HG03520 (cell line): ENCODE measurements at regions not wholly inside any gene's neighbourhood (a gene's known extent, or its start where the extent isn't known, plus 50 kb on each side); places are given as distances from the start of the nearest gene placed in this dataset.

ENCODE experiments used
- ATAC-seq: cut with Tn5 transposase; IDR thresholded peaks from one replicate; pipeline ENCODE4 v1.9.1; 2021; ENCODE audit warnings: mild to moderate bottlenecking, moderate library complexity; ENCODE audit not compliant: unreplicated experiment

DNA sequence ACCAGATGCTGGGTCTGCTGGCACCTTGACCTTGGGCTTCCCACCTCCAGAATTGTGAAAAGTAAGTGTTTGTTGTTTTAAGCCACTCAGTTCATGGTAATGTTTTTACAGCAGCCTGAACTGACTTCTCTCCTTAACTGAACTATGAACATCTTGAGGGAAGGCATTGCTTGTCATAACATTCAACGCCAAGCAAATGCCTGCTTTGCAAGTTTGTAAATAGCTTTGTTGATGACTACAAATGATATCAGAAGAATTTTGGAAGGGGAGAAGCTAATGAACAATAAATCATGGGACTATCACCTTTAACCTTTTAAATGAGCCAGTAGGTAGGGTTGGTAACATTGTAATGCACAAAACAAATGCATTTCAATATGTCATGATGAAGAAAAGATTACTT is 402.4 kb upstream of the ADARB2 start:
- no peak for ATAC-seq

DNA sequence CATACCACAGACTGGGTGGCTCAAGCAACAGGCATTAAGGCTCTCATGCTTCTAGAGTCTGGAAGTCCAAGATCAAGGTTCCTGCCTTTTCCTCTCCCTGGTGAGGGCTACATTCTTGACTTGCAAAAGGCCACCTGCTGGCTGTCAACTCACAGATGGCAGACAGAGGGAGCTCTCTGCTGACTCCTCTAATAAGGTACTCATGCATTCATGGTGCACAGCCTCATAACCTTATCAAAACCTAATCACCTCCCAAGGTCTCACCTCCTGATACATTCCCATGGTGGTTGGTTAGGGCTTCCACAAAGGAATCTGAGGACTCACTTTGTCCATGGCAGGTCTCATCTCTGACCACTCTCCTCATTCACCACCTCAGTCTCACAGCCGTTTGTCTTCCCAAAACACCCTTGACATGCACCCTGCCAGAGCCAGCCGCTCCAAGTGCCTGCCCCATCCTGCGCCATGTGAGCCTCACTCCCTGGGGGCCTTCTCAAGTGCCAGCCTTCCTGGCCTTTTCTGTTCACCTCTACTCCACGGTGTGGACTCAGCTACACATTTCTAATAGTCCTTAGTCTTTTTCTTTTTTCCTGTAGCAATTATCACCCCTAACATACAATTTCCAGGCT is 400.3 kb upstream of the ADARB2 start:
- peak; percentile 65 for ATAC-seq

DNA sequence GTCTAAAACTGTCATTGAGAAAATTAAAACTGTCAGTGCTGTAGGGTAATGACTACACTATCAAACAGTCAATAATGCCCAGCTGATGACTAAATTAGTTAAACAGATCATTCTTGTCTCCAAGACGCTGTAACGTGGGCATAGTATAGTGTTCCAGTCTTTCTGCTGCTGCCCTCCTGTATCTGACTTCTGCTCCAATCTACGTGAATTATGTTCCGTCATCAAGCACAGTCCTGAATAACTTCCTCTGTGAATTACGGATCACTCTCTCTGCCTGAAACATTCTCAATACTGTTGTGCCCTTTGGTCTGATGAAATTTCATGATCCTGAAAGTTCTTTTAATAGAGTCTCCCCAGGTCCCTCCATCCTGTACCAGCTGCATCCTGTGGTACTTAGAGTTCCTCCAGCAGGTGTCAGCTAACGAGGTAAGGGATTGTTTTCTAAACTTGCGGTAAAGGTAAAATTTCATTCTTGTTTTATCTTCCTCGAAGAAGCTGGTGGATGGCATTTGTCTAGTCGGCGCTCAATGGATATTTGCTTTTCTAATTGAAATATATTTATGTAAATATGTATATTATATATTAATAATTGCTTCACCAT is 393.5 kb upstream of the ADARB2 start:
- ATAC-seq = no peak

DNA sequence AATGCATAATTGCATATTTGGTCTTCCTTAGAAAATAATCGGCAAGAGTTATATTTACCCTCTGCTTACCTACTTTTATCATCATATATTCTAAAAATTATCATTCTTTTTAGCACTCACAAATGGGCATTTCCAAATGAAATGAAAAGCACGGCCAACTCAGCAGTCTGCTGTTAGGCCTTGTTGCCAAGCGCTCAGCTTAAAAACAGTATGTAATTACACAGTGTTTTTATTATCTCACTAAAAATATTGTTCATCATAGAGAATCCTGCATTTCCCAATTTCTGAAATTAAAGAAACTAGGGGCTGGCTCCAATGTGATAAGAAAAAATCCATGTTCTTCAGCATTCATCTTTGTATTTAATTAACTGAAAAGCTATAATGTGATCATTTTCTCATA is 391.7 kb upstream of the ADARB2 start:
- ATAC-seq = no peak

DNA sequence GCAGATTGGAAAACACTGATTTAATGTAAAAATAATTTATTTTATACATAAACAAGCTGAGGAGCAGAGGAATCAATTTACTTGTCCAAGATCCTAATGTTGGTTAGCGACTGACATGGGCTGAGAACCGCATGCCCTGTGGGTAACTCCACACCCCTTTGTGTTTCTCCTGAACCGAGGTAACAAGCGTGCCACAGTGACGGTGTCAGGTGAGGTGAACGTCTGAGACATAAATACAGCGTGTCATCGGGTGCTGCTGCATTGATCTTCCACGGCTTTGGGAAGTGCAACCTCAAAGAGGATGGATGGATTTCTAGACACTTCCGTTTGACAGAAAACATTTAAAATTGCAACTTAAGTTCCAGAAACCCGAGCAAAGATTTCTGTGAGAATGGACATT is 386.8 kb upstream of the ADARB2 start:
- no peak for ATAC-seq

DNA sequence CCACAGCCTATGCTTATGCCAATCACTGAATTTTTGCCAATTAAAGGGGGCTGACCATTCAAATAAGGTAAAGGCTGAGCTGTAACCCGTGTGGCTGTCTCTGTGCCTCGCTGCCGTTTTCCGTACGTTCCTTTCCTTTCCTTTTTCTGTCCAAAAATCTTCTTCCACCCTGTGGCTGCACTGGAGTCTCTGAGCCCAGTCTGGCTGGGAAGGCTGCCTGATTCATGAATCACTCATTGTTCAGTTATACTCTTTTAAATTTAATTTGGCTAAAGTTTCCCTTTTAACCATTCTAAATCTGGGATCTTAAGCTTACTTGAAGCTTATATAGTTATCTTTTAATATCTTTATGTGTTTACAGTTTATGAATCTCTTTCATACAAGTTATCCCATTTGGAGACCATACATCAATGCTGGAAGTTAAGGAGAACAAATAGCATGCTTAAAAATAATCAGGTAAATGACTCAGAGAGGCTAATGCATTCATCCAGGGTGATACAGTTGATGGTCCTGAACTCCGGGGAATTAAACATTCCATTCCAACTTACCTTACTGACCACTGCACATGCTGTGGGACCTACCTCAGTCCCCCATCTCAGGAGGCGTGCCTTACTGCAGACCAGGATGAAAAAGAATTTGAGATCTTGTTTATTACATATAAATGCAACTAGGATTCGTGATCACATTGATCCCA is 385.3 kb upstream of the ADARB2 start:
- no peak for ATAC-seq

DNA sequence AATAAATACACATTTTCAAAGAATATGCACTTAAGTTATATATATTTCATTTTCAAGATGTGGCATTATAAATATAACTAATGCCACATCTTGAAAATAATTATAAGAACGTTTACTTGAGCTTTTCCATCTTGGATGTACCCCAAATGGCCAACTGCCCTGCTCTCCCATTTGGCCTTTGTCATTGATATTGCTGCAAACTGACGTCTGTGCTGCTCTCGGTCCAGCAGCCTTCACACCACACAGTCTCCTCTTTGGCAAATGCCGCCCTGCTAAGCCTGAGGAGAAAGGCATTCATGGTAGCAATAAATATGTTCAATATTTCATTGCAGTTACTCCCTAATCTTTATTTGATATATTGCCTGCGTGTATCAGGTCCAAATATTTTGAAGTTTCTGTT is 384.6 kb upstream of the ADARB2 start:
- no peak for ATAC-seq

DNA sequence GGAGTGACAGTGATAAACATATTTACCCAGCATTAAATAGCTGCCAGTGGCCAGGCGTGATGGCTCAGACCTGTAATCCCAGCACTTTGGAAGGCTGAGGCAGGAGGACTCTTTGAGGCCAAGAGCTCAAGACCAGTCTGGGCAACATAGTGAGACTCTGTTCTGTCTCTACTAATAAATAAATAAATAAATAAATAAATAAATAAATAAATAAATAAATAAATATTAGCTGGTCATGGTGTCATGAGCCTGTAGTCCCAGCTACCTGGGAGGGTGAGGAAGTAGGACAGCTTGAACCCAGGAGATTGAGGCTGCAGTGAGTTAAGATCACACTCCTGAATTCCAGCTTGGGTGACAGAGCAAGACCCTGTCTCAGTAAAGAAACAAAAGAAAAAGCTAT is 384.0 kb upstream of the ADARB2 start:
- no peak for ATAC-seq

DNA sequence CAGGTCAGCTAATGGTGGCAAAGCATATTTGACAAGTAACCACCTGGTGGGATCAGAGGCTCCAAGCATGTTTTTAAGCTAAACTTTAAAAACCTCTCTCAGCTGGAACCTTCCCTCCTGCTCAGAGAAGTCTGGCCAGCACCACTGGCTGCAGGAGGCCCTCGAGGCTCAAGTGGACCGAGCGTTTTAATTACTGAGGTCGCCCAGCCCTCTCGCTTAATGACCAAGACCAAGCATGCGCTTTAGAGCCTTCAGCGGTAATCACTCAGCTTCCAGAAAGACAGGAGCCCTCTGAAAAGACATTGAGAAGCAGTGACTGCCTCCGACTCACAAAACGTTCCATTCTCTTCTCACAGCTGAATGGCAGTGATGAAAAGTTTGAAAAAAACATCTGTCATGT is 383.4 kb upstream of the ADARB2 start:
- ATAC-seq = no peak

DNA sequence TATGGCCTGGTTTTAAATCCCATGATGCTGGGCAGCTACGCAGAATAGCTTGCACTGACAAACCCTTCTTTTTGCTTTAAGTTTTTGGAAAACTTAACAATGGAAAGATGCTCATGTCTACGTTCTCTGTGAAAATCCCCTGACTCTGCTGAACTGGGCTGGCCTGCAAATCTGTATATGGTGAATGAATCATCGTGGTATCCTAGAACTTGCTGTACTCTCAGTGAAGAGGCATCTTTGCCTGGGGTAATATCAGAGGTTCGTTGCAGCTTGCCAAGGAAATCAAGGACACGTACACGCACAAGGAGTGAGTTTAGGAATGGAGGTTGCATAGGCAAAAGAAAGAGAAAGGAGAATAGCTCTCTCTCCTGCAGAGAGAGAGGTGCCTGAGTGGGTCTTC is 382.0 kb upstream of the ADARB2 start:
- no peak for ATAC-seq

DNA sequence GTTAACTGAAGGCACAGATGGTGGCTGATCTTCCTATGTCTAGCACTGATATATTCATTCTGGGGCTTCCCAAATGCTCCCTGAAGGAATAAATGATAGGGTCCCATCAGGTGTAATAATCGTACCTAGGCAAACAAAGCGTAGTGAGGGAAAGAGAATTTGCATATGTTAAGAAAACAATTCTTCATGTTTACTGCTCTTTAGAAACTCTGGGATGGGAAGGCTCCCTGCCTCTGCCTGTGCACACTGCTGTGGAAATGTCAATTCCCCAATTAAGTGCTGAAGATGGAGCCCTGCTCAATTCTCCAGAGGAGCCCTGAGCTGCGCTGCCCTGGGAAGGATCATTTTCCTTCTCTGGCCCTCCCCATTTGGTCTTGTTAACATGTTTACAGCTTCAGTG is 380.9 kb upstream of the ADARB2 start:
- ATAC-seq = no peak

DNA sequence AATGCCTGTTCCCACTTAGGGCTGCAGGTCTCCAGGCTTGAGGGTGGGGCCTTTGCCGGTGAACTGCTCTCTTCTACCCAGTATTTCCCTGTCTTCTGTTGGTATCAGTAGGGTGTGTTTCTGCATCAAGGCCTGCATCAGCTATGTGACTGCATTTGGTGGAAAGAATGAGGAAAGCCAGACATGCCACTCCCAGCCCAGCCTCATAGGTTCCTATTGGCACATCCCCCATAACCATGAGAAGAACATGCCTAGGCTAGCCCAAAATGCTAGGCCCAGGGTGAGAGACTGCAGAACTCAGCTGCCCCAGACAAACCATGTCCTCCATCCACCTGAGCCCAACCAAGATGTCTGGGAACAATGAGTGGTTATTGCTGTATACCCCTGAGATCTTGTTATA is 380.3 kb upstream of the ADARB2 start:
- ATAC-seq = no peak

DNA sequence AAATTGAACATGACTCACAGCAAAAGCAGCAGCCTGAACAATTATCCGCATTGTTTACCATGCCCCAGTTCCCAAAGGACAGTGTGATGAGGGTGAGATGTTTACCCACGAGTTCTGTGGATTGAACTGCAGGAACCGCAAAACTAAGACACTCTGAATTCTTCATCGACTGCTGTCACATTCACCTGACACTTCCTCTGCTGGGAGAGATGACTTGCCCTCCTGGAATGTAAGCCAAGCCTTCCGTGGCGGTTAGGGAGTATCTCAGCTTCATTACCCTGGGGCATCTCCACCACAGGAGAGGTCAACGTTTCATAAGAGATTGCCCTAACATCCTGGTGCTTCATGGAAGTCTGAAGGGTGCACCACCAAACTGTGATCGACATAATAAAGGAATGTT is 374.6 kb upstream of the ADARB2 start:
- ATAC-seq = no peak

DNA sequence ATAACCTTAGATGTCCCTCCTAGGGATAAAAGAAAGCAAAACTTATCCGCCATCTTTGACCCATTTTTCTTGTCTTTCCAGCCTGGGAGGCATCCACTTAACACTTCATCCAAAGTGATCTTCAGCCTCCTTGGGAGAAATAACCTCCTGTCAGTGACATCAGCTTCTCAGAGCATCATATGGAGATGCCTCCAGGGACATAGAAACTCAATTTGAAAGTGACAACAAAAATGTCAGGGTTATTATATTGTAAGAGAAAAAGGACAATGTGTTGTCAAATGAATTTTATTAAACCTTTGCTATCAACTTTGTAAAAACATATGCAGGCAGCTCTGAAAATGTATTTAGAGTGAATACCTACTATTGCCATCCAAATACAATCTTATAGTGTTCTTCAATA is 371.2 kb upstream of the ADARB2 start:
- no peak for ATAC-seq

DNA sequence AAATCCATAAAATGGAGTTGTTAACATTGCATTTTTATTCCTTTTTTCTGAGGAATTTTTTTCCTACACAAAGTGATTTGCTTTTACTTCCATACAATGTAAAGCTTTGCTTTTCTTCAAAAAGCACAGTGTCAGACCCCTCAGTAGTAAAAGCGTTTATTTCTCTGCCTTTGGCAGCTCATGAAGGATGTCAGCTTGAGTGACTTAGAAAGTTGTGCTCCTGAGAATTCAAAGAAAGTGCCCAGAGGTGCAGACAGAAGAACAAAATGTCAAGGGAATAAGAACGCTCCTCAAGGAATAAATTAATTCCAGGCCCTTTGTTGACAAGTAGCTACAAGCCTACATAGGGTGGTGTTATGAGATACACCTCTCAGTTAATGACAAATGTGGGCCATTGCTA is 369.3 kb upstream of the ADARB2 start:
- no peak for ATAC-seq

DNA sequence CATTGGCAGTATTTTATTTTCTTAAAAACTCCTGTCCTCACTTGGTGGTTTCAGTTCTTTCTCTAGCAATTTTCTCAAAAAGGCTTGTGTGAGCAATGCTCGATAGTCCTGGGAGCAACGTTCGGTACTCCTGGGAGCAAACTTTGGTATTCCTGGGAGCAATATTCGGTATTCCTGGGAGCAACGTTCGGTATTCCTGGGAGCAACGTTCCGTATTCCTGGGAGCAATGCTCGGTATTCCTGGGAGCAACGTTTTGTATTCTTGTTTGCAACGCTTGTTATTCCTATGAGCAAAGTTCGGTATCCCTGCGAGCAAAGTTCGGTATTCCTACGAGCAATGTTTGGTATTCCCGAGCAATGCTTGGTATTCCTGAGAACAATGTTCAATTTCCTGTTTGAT is 362.0 kb upstream of the ADARB2 start:
- no peak for ATAC-seq

DNA sequence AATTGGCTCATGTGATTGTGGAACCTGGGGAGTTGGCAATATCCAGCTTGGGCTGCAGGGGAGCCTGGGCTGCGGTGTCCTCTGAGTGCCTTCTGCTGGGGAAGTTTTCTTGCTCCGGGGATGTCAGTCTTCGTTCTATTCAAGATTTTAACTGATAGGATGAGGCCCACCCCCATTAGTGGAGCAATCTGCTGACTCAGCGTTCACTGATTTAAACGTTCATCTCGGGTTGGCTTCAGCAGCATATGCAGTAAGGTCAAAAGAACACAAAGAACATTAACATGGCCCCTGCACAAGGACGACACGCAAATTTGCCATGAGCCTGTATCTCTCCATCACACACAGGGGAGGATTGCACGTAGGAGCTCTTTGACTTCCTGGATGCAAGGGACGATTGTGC is 360.6 kb upstream of the ADARB2 start:
- ATAC-seq = no peak

DNA sequence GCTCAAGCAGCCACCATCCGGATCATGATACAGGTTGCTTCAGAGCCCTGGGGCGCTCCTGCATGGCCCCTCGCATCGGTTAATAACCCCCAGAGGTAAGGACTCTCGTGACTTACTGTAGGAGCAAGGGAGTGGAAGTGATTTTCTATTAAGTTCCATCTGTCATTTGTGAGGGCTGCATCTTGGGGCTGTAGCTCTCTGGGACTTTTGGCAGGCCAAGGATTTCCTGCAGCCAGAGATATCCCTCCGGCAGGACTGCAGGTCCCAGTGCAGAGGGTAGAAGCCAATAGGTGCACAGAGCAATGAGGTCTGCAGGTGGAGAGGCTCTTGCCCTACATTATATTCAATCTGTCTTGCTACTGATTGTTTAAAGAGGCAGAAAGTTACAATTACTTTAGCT is 356.8 kb upstream of the ADARB2 start:
- ATAC-seq = no peak

DNA sequence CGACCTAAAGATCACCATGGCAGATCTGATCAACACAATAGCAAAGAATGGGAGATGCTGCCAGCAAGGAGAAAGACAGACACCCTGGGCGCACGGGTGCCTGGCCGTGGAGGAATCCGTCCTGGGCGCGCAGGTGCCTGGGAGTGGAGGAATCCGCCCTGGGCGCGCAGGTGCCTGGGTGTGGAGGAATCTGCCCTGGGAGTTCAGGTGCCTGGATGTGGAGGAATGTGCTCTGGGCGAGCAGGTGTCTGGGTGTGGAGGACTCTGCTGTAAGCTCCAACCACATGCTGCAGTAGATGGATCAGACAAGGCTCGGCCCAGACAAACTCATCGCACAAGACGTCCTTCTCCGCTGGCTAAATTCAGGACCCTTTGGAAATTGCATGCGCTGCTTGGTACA is 346.3 kb upstream of the ADARB2 start:
- no peak for ATAC-seq

DNA sequence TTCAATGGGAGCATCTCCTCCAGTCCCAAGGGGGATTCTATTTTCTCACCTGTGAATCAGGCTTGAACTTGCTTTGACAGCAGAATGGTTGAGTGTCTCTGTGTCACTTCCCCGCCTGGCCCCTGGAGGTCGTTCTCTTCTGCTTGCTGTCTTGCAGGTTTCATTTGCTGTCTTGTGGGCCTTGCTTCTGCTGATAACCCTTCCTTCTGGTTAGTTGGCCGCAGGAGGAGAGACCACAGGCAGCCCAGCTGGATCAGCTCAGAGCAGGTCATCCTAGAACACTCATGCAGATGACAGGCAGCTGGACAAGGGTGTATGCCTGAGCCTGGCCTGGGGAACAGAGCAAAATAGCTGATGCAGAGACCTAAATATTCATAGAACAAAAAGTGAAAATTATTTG is 344.2 kb upstream of the ADARB2 start:
- peak; percentile 64 for ATAC-seq

DNA sequence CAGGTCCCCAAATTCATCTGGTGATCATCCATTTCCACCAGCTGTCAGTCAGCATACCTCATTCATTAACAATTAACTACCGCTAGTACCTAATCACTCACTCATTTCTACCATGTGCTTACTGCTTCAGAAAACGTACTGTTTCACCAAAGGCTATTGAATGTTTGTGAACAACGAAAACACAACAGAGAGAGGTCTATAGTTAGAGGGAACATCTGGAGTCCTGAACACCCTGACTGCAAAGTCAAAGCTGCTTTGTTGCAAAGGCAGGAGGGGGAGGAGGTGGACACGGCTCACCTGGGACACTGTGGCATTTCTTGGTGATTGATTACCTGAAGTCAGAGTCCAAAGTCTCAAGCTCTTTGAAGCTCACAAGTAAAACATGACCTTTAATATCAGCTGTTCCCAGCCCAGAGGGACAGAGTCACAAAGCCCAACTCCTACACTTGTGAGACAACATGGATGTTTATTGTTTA is 342.3 kb upstream of the ADARB2 start:
- ATAC-seq = peak; percentile 47

DNA sequence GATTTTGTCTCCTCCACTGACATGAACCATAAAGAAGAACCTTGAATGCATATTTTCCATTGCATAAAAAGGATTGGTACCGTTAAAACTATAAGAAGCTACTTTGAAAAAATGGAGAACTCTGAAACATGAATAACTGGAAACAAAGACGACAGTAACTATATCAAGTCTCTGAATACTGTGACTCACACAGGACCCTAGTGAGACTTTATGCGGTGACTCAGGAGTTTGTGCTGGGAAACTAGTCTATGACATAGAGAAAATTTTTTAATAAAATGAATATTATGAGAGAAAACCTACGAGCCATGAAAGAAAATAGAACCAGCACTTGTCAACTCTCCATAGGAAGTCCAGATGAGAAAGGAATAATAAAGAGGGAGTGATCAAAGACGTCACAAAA is 339.9 kb upstream of the ADARB2 start:
- no peak for ATAC-seq

DNA sequence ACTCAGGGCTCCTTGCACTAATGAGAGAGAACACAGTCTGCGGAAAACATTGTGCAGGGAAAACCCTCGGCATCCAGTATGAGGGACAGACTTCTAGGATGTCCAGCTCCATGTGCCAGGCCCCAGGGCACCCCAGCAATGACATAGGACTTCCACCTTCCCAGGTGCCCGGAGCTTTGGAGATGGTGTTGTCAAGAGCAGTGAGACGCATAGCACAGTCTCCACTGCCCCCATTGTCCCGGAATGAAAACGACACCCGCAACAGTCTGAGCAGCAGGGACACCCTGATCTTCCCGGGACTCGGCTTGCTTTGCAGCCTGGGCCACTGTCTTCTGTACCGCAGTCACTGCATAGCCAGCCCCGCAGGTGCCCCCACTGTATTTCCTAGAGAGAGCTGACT is 339.2 kb upstream of the ADARB2 start:
- ATAC-seq = no peak
